NCI-H1436 treated with DMSO at 0.1 percent for 48 hours (cell line): ENCODE measurements at regions not wholly inside any gene's neighbourhood (a gene's known extent, or its start where the extent isn't known, plus 50 kb on each side); places are given as distances from the start of the nearest gene placed in this dataset.
A peak's percentile ranks its signal among the peaks of the same experiment; 100 is the strongest.
"Not testable (repeated sequence)": the region's sequence is repeated elsewhere in the genome, so short reads cannot be mapped to it uniquely, and the experiment has no call there.

Experiments
- DNase-seq: peaks from one replicate; lab custom pipeline; 2025; lab: John Stamatoyannopoulos, UW

- DNase-seq = no peak
Measured at GRCh38 chr9:13814647-13815400, 499.1 kb downstream of the NFIB start.

DNA sequence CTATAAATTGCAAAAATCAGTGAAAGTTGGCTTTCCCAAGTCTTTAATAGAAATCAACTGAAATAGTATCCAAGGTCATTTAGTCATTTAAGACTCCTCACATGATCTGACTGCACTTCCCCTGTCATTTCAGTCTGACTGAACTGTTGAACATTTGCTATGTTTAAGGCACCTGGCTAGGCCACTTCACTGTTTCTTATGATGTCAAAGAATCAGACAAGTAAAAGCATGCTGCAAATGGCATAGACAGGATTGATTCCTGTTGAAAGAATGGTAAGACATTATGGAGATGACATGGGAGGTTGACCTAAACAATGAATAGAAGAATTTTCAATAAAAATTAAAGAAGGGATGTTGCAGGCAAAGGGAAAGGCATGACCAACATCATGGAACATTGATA, 502.1 kb downstream of the NFIB start:
- no peak for DNase-seq

GRCh38 chr9:13810510-13810909, 503.4 kb downstream of the NFIB start:
- no peak for DNase-seq

DNA sequence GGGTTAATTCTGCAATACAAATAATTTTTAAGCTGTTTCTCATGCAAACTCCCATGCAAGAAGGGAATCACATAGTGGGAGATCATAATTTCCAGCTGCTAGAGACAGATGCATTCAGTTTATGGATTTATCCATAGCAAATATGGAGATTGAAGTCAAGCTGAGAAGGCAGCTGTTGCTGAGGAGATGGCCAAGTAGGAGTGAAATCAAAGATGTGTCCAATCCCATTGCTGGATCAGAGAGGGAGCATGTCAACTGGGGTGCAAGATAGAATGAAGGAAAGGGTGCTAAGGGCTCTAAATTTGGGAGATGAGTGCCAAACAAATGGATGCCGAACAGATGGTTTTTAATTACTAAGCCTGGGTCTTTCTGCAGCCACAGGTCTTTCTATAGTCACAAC, 504.5 kb downstream of the NFIB start:
- no peak for DNase-seq

DNA sequence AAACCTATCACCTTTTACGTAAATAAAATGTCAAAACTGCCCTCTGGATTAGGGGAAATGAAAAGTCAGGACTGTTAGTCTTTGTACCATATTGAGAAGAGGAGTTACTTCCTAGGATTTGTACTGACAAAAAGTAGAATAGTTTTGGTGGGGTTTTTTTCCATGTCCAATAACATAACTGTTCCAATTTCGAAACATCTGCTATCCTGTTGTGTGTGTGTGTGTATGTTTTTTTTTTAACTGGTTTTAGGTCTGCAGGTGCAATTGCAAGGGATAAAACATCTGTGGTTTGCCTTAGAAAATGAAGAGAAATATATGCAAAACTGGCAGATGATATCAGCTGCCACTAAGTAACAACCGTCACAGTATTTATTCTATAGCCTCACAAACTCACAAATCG, 506.8 kb downstream of the NFIB start:
- DNase-seq = no peak

DNA sequence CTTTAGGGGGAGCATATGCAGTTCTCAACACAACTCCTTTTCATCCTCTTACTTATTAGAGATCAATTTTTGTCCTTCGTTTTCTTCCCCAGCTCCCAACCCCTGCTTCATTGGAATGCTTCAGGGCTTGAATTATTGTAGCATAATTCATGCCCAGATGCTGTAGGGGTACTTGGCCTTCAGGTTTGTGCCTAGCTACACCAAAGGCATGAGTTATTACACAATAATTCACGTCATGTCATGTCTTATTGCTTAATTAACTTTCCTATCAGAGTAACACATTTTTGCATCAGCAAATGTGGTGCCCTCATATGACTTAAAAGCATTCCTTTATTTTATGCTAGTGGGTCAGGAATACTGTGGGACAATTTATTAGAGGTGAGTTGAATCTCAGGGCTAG, 507.2 kb downstream of the NFIB start:
- DNase-seq = no peak

DNA sequence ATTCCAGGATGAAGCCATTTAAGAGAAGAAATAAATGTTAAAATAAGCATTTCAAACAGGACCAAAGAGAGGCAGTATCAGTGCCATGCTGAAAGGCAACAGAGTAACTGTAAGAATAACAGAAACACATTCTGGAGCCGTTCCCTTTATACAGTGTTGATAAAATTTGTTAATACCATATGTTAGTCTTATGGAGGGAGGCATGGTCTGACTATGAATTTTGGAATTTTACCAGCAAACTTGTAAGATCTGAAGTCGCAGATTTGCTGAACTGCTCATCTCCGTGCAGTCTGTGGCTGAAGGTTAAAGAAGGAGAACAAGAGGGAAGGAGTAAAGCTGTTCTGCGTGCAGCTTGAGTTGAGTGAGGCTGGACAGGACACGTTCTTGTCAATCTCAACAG, 508.4 kb downstream of the NFIB start:
- DNase-seq = no peak

GRCh38 chr9:13804532-13804931, 509.4 kb downstream of the NFIB start:
- no peak for DNase-seq

DNA sequence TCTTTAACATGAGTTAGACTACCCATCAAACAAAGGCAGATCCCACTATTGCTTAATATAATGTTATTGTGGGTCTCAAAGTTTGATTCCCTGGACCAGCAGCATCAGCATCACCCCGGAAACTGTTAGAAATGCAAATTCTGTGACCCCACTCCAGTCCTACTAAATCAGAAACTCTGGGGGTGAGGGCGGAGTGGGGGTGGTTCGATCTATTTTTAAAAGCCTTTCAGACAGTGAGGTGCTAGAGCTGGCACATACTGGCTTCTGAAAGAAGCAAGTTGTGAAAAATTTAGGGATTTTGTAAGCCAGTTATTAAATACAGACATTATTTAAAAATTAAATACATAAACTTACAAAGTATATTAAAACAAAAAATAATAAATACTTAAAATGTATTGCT, 513.2 kb downstream of the NFIB start:
- DNase-seq = no peak

GRCh38 chr9:13797701-13798100, 516.2 kb downstream of the NFIB start:
- DNase-seq = not testable (repeated sequence)

DNA sequence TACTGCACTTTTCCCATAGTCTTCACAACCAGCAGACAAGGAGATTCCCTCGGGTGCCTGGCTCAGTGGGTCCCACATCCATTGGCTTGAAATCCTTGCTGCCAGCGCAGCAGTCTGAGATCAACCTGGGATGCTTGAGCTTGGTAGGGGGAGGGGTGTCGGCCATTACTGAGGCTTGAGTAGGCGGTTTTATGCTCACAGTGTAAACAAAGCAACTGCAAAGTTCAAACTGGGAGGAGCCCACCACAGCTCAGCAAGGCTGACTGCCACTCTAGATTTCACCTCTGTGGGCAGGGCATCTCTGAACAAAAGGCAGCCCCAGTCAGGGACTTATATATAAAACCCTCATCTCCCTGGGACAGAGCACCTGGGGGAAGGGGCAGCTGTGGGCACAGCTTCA, 512.3 kb upstream of the MPDZ start:
- DNase-seq = no peak

- no peak for DNase-seq
Measured at GRCh38 chr9:13790055-13790454, 510.6 kb upstream of the MPDZ start.

GRCh38 chr9:13787234-13787833, 507.8 kb upstream of the MPDZ start:
- DNase-seq = no peak

DNA sequence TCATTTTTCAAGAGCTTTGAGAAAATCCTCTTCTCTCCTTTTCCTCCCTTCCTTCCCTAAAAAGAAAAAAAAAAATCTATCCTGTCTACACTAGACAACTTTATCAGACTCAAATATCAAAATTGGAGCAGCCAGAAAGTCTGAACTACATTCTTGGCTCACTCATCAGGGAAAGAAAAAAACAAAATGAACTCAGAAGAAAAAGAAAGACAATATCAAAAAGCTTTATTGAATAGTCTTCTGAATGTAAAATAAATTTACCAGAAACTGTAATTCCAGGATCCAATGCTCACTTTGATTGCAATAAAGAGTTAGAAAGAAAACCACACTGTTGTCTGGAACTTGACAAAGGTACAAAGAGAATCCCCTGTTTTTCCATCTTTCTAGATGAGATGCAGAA, 507.2 kb upstream of the MPDZ start:
- DNase-seq = no peak

GRCh38 chr9:13786131-13786530, 506.6 kb upstream of the MPDZ start:
- no peak for DNase-seq

DNA sequence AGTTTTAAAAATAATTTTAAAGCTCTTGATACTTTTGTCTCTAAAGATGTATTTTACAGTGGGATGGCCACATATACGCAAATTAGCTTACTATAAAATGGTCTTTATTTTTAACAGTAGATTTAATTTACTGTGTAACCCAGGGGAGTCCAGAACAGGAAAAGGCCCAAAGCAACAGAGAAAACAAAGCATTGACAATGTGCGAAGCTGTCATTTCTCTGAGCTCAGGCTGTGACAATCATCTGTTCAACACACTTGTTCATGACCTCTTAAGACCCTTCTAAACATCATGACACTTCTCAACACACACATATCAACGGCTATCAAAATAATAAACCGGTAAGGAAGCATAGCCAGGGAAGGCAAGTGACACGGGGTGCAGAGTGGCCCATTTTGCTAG, 499.6 kb upstream of the MPDZ start:
- DNase-seq = no peak

GRCh38 chr9:13778631-13779030, 499.1 kb upstream of the MPDZ start:
- DNase-seq = no peak

DNA sequence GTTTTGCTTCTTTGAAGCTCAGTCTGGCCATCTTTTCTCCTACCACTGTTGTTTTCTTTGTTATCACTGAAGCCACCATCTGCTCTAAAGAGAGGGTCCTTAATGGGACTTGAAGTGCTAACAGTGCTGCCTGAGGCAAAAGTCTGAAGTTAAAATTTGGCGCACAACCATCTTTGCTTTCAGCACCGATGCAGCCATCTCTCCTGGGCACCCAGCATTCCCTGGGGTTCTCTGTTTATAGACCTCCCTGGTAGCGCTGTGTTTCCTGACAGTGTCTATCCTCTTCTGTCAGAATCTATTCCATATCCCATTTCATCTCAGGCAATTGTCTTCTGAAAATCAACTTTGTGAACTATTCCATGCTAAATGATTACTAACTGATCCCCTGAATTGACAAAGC, 491.5 kb upstream of the MPDZ start:
- DNase-seq = peak; percentile 77

GRCh38 chr9:13769641-13770040, 490.1 kb upstream of the MPDZ start:
- no peak for DNase-seq

DNA sequence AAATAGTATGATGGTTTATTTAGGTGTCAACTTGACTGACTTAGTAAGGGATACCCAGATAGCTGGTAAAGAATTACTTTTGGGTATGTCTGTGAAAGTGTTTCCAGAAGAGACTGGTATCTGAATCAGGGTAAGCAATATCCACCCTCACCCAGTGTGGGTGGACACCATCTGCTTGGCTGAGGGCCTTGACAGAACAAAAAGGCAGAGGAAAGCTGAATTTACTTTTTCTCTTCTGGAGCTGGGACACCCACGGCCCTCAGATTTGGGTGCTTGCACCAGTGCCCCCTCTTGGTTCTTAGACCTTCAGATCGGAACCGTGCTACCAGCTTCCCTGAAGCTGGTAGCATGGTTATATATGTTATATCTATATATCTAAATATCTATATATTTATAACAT, 489.5 kb upstream of the MPDZ start:
- no peak for DNase-seq

GRCh38 chr9:13762209-13762608, 482.7 kb upstream of the MPDZ start:
- DNase-seq = no peak

DNA sequence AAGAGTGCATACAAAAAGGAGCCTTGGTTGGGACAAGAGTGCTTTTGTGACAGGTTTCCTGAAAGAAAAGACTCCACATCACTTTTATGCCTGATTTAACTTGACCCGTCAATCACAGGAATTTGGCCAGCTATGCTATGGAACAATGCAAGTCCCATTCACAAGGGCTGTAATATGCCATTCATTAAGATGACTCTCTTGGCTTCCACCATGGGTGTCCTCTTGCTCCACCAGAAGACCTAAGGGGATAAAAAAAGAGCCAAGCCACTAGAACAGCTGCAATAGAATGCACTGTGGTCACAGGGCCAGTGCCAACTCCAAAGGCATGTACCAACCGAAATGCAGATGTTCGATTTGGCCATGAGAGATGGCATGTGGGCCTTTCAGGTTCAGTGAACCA, 480.1 kb upstream of the MPDZ start:
- DNase-seq = no peak

GRCh38 chr9:13758936-13759335, 479.4 kb upstream of the MPDZ start:
- no peak for DNase-seq

DNA sequence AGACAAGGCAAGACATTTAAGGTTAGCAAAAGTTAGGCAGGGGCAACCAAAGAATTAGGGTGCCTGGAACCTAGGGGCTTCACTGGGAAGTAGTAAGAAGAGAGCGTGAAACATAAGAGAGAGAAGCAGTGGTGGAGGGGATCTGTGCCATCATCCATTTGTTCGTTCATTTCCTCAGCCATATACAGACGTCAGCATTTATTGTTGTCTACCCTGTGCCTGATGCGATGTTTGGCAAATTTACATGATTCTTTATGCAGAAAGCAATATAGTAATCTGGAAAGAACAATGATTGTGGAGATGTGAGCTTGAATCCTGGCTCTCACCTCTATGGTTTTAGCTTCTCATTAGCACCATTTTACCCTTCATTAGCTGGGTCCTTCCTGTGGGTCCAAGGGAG, 477.5 kb upstream of the MPDZ start:
- no peak for DNase-seq
